ENCODE measurements at regions not wholly inside any gene's neighbourhood (a gene's known extent, or its start where the extent isn't known, plus 50 kb on each side); places are given as distances from the start of the nearest gene placed in this dataset.
A peak's percentile ranks its signal among the peaks of the same experiment; 100 is the strongest.

GRCh38 chr2:103896182-103896581 lies 957.7 kb upstream of the POU3F3 start:
- TF ChIP-seq, protein P1, sequence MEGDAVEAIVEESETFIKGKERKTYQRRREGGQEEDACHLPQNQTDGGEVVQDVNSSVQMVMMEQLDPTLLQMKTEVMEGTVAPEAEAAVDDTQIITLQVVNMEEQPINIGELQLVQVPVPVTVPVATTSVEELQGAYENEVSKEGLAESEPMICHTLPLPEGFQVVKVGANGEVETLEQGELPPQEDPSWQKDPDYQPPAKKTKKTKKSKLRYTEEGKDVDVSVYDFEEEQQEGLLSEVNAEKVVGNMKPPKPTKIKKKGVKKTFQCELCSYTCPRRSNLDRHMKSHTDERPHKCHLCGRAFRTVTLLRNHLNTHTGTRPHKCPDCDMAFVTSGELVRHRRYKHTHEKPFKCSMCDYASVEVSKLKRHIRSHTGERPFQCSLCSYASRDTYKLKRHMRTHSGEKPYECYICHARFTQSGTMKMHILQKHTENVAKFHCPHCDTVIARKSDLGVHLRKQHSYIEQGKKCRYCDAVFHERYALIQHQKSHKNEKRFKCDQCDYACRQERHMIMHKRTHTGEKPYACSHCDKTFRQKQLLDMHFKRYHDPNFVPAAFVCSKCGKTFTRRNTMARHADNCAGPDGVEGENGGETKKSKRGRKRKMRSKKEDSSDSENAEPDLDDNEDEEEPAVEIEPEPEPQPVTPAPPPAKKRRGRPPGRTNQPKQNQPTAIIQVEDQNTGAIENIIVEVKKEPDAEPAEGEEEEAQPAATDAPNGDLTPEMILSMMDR (conservative IDR thresholded peaks at IDR 0.05), result no peak
- no peak overlapping the region for H3K27ac ChIP-seq

DNA sequence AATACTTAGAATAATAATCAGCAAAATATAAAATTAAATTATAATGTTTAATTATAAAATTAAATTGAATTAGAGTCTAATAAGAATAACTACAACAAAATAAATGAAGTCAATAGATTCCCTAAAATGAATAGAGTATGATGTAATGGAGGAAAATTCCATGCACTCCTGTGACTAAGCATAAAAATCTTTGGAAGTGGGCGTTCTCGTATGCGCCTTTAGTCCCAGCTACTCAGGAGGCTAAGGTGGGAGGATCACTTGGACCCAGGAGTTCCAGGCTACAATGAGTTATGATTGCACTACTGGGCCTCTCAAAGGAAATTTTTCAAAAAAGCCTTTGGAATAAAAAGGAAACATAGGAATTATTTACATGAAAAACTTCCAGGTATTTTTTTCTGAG lies 955.4 kb upstream of the POU3F3 start:
- no peak overlapping the region for H3K27ac ChIP-seq
- TF ChIP-seq, protein P1 (conservative IDR thresholded peaks at IDR 0.05), result no peak

DNA sequence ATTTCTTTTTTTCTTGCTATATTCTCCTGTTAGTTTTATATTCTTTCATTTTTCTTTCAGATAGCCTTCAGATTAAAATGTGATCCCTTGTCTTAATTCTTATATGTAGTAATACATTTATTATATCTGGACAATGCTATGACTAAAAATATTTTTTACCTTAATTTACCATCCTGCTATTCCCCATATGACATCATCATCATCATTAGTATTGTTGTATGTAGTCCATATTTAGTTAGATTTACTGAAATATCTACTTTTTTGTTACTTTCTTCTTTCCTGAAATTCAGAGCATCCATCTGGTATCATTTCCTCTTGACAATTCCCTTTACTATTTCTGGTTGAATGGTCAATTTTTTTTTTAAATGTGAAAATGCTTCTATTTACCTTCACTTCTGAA lies 951.6 kb upstream of the POU3F3 start:
- TF ChIP-seq, protein P1 (conservative IDR thresholded peaks at IDR 0.05), result no peak
- no peak overlapping the region for H3K27ac ChIP-seq

DNA sequence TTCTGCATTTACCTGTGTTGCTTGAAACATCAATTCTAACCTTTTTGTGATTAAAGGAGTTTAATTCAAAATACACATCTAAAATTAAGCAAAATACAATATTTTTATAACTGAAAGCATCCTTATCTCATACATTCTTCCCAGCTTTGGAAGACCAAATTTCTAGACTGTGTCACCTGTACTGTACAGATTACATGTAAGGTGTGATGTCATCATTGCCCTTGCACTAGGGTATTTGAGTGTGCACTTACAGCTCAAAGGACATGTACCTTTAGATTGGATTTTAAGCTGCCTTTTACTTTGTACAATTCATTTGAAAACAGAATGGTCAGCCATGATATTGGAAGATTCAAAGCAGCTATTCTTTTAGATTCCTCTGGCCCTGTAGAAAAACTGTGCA lies 932.8 kb upstream of the POU3F3 start:
- H3K27ac ChIP-seq, result no peak overlapping the region
- TF ChIP-seq, protein P1 (conservative IDR thresholded peaks at IDR 0.05), result no peak

- TF ChIP-seq, protein P1 (conservative IDR thresholded peaks at IDR 0.05), result no peak
Measured at GRCh38 chr2:103942199-103942598, 911.7 kb upstream of the POU3F3 start.

GRCh38 chr2:103945083-103945482 lies 908.8 kb upstream of the POU3F3 start:
- TF ChIP-seq, protein P1 (conservative IDR thresholded peaks at IDR 0.05), result no peak
- H3K27ac ChIP-seq, result no peak overlapping the region

More at GRCh38 chr2:103942199-103942598, 911.7 kb upstream of the POU3F3 start:
- H3K27ac ChIP-seq, result no peak overlapping the region

DNA sequence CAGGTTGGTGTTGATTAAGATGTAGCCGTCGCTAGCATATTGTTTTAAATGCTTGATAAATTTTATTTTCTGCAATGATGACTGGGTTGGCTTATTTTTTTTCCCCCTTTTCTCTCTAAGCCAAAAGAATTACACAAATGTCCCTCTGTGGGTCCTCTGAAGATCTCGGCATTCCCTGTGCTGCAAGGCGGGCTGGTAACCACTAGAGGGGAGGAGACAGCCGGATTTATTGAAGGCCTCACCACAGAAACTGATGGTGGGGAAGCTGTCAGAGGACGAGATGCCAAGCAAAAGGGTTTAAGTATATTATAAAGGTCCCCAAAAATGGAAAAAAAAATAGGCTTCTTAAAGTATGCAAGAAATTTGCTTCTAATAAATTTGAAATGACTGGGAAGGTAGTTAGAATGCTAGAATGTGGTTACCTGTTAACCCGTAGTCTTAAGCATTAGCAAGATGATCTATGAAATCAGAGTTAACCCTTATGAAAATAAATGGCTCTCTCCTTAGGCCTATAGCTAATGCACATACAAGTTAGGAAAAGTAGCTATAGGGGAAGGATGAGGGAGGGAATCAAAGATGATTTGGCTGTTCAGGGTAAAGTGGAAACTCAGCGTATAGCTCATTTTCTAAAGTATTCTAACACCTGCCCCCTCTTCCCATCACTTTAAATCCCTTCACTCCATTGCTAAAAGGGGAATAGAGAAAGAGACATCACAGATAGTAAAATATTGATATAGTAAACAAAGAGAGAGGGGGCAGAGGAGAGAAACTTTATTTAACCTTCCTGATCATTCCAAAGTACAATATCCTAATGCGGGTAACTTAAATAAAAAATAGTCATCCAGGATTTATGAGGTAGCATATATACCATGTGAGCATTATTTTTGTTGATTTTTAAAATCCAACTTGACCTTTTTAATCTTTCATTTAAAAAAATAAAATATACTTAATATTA lies 894.5 kb upstream of the POU3F3 start:
- no peak overlapping the region; the same call in 1 of the 2 replicates for H3K27ac ChIP-seq
- TF ChIP-seq, protein P1 (conservative IDR thresholded peaks at IDR 0.05), result peak; percentile 91
